H1 (cell line): ENCODE measurements at regions not wholly inside any gene's neighbourhood (a gene's known extent, or its start where the extent isn't known, plus 50 kb on each side); places are given as distances from the start of the nearest gene placed in this dataset.

ENCODE experiments used
- CTCF ChIA-PET: fragments of 300-600 bp; sonication (Branson Sonifier 250); formaldehyde crosslinking; loops from one replicate; lab custom pipeline; 2021; ENCODE audit not compliant: partially characterized antibody; lab: Charles Lee
- POLR2A ChIA-PET: fragments of 300-600 bp; sonication (Branson Sonifier 250); formaldehyde crosslinking; loops from one replicate; lab custom pipeline; 2021; ENCODE audit warnings: inconsistent platforms; ENCODE audit not compliant: partially characterized antibody; lab: Charles Lee
- DNase-seq, 2 experiments: peaks; one replicate each; pipeline versions ENCODE4 v3.0.0 to v3.0.0-alpha.2; 2010 to 2022; ENCODE audit warnings: low spot score in 2 of 2, low read depth in 1 of 2, mixed read lengths in 1 of 2
- FAIRE-seq: peaks from 2 replicates; lab custom pipeline; 2011; peaks lifted over from hg19 to GRCh38; lab: Jason Lieb, UNC
- H2AFZ ChIP-seq: 2 replicates; pipeline ENCODE4 v1.8.1; 2012; ENCODE audit warnings: low read length, inconsistent platforms
- H2AK5ac ChIP-seq: 2 replicates; pipeline ENCODE4 v1.6.1; 2013; ENCODE audit warnings: low read depth, low read length
- H2BK120ac ChIP-seq: replicated peaks from 2 replicates; pipeline ENCODE3; 2013; ENCODE audit warnings: low read depth, low read length, inconsistent platforms
- H2BK12ac ChIP-seq: 2 replicates; pipeline ENCODE4 v1.6.1; 2013; ENCODE audit warnings: low read depth, low read length
- H2BK15ac ChIP-seq: 2 replicates; pipeline ENCODE4 v1.6.1; 2013; ENCODE audit warnings: low read length
- H2BK20ac ChIP-seq: 2 replicates; pipeline ENCODE4 v1.6.1; 2013; ENCODE audit warnings: low read length
- H2BK5ac ChIP-seq: 2 replicates; pipeline ENCODE4 v1.6.1; 2013; ENCODE audit warnings: low read depth, low read length
- H3K14ac ChIP-seq: 2 replicates; pipeline ENCODE4 v1.6.1; 2013; ENCODE audit warnings: inconsistent platforms; ENCODE audit not compliant: insufficient read length
- H3K18ac ChIP-seq: 2 replicates; pipeline ENCODE4 v1.6.1; 2013; ENCODE audit warnings: low read length; ENCODE audit errors: extremely low read depth
- H3K23ac ChIP-seq: 2 replicates; pipeline ENCODE4 v1.6.1; 2013; ENCODE audit warnings: inconsistent platforms; ENCODE audit not compliant: insufficient read length
- H3K23me2 ChIP-seq: 2 replicates; pipeline ENCODE4 v1.6.1; 2013; ENCODE audit warnings: low read depth, low read length
- H3K27ac ChIP-seq: 2 replicates; pipeline ENCODE4 v1.6.1; 2011; ENCODE audit warnings: low read depth, low read length, inconsistent platforms
- H3K27me3 ChIP-seq, 4 experiments: replicated peaks in 1 of 4; 1 replicate in 1 of 4; 2 replicates in 3 of 4; pipeline versions ENCODE4 v1.6.1 to v1.8.1; 2011 to 2013; ENCODE audit warnings: low read length in 3 of 4, mild to moderate bottlenecking in 3 of 4, inconsistent platforms in 2 of 4, mixed read lengths in 2 of 4, moderate library complexity in 1 of 4; ENCODE audit not compliant: control insufficient read depth in 3 of 4, insufficient read depth in 3 of 4; ENCODE audit errors: extremely low read depth in 1 of 4
- H3K36me3 ChIP-seq, 4 experiments: 2 replicates each; pipeline versions ENCODE4 v1.6.1 to v1.8.1; 2011 to 2013; ENCODE audit warnings: mild to moderate bottlenecking in 4 of 4, low read length in 3 of 4, moderate library complexity in 2 of 4, control low read depth in 1 of 4, inconsistent platforms in 1 of 4; ENCODE audit not compliant: insufficient read depth in 4 of 4, control insufficient read depth in 2 of 4
- H3K4ac ChIP-seq: replicated peaks from 2 replicates; pipeline ENCODE3; 2013; ENCODE audit warnings: low read length, low read depth, mixed read lengths, inconsistent platforms; ENCODE audit not compliant: insufficient read length
- H3K4me1 ChIP-seq, 4 experiments: replicated peaks in 1 of 4; 1 replicate in 1 of 4; 2 replicates in 3 of 4; pipeline versions ENCODE4 v1.6.1 to v1.8.1; 2011 to 2013; ENCODE audit warnings: low read length in 3 of 4, inconsistent platforms in 2 of 4, mixed read lengths in 1 of 4; ENCODE audit not compliant: insufficient read depth in 4 of 4, control insufficient read depth in 3 of 4
- H3K4me2 ChIP-seq, 2 experiments: 2 replicates each; pipeline versions ENCODE4 v1.6.1 to v1.8.1; 2011 to 2013; ENCODE audit warnings: low read depth in 2 of 2, low read length in 2 of 2, control low read depth in 1 of 2, inconsistent platforms in 1 of 2, mild to moderate bottlenecking in 1 of 2; ENCODE audit not compliant: insufficient read depth in 1 of 2
- H3K4me3 ChIP-seq, 4 experiments: fragments of 200-600, 300-600 bp in 1 of 4; sonication (generic), shearing (Covaris generic), sonication (Bioruptor Twin) in 1 of 4; 2 replicates each; pipeline versions ENCODE4 v1.5.1 to v1.8.1; 2011 to 2016; ENCODE audit warnings: low read length in 4 of 4, low read depth in 3 of 4, control low read depth in 2 of 4, inconsistent platforms in 2 of 4, mild to moderate bottlenecking in 2 of 4, mixed read lengths in 1 of 4, moderate library complexity in 1 of 4; ENCODE audit not compliant: insufficient read depth in 2 of 4; ENCODE audit errors: extremely low read depth in 1 of 4
- H3K56ac ChIP-seq: replicated peaks from 2 replicates; pipeline ENCODE3; 2013; ENCODE audit warnings: low read depth, mild to moderate bottlenecking, mixed read lengths, low read length, inconsistent platforms; ENCODE audit not compliant: insufficient read length
- H3K79me1 ChIP-seq: 2 replicates; pipeline ENCODE4 v1.6.1; 2013; ENCODE audit warnings: low read depth, low read length, control low read depth
- H3K79me2 ChIP-seq, 2 experiments: 2 replicates each; pipeline versions ENCODE4 v1.6.1 to v1.8.1; 2012 to 2013; ENCODE audit warnings: low read length in 2 of 2, mild to moderate bottlenecking in 2 of 2, inconsistent platforms in 1 of 2; ENCODE audit not compliant: insufficient read depth in 2 of 2, control insufficient read depth in 1 of 2
- H3K9ac ChIP-seq, 4 experiments: replicated peaks in 1 of 4; 1 replicate in 1 of 4; 2 replicates in 3 of 4; pipeline versions ENCODE4 v1.6.1 to v1.8.1; 2011 to 2013; ENCODE audit warnings: low read depth in 3 of 4, low read length in 3 of 4, control low read depth in 2 of 4, mild to moderate bottlenecking in 2 of 4, moderate library complexity in 2 of 4, inconsistent platforms in 1 of 4; ENCODE audit errors: extremely low read depth in 1 of 4
- H3K9me3 ChIP-seq, 2 experiments: 2 replicates each; pipeline versions ENCODE4 v1.6.1 to v1.8.1; 2012 to 2013; ENCODE audit warnings: mild to moderate bottlenecking in 2 of 2, moderate library complexity in 2 of 2, control low read depth in 1 of 2, inconsistent platforms in 1 of 2, low read depth in 1 of 2, low read length in 1 of 2, mixed read lengths in 1 of 2; ENCODE audit not compliant: insufficient read depth in 2 of 2
- H4K20me1 ChIP-seq, 2 experiments: replicated peaks in 1 of 2; 2 replicates each; pipeline versions ENCODE3 to v1.8.1; 2011 to 2013; ENCODE audit warnings: inconsistent platforms in 2 of 2, low read length in 2 of 2, mild to moderate bottlenecking in 1 of 2; ENCODE audit not compliant: insufficient read depth in 2 of 2, control insufficient read depth in 1 of 2
- H4K5ac ChIP-seq: 2 replicates; pipeline ENCODE4 v1.6.1; 2013; ENCODE audit warnings: low read length, low read depth, mixed read lengths, inconsistent platforms; ENCODE audit not compliant: insufficient read length
- H4K8ac ChIP-seq: 2 replicates; pipeline ENCODE4 v1.8.0; 2013; ENCODE audit warnings: mild to moderate bottlenecking, moderate library complexity, low read length, inconsistent platforms; ENCODE audit not compliant: insufficient read depth; ENCODE audit errors: extremely low read depth
- H4K91ac ChIP-seq: replicated peaks from 2 replicates; pipeline ENCODE3; 2013; ENCODE audit warnings: low read length, mixed read lengths, inconsistent platforms; ENCODE audit not compliant: insufficient read length
- BRCA1 ChIP-seq: IDR thresholded peaks from 2 replicates; pipeline ENCODE4 v1.6.1; 2012; ENCODE audit warnings: low read depth, low read length, improper control_type of control experiment
- CHD2 ChIP-seq: IDR thresholded peaks from 2 replicates; pipeline ENCODE4 v1.6.1; 2012; ENCODE audit warnings: low read length, improper control_type of control experiment
- CTCF ChIP-seq, 3 experiments: IDR thresholded peaks; 1 replicate in 2 of 3; 2 replicates in 1 of 3; pipeline versions ENCODE4 v1.5.1 to v1.6.1; 2011; ENCODE audit warnings: low read length in 3 of 3, mild to moderate bottlenecking in 3 of 3, inconsistent platforms in 2 of 3, low read depth in 1 of 3, moderate library complexity in 1 of 3; ENCODE audit not compliant: insufficient read depth in 1 of 3; ENCODE audit errors: control extremely low read depth in 1 of 3
- E2F6 ChIP-seq: IDR thresholded peaks from 2 replicates; pipeline ENCODE4 v1.6.1; 2012; ENCODE audit warnings: inconsistent platforms
- KDM5A ChIP-seq: fragments of 200-600 bp; IDR thresholded peaks from 2 replicates; pipeline ENCODE4 v1.7.1; 2012; ENCODE audit warnings: mild to moderate bottlenecking, low read length, inconsistent platforms, mixed read lengths
- MAFK ChIP-seq: IDR thresholded peaks from 2 replicates; pipeline ENCODE4 v1.6.1; 2012; ENCODE audit warnings: low read depth, mild to moderate bottlenecking, improper control_type of control experiment, low read length
- RNF2 ChIP-seq: fragments of 200-900, 300-1000 bp; sonication (generic); IDR thresholded peaks from 2 replicates; pipeline ENCODE4 v1.7.1; 2016; ENCODE audit warnings: borderline replicate concordance, low read depth, mild to moderate bottlenecking, antibody characterized with exemption, low read length; ENCODE audit not compliant: poor library complexity, severe bottlenecking; ENCODE audit errors: missing control alignments
- TEAD4 ChIP-seq: IDR thresholded peaks from 2 replicates; pipeline ENCODE4 v1.6.1; 2012; ENCODE audit warnings: low read depth, low read length, inconsistent platforms, mixed read lengths
- WGBS, 2 experiments: shearing (Covaris generic) in 1 of 2; methylation state at CpG; one replicate each; pipeline versions ENCODE4 v1.1.6 to v1.1.7; 2013 to 2015; ENCODE audit warnings: low lambda C conversion rate in 2 of 2, mixed read lengths in 2 of 2, inconsistent platforms in 1 of 2, low coverage in 1 of 2, missing lambda C conversion rate in 1 of 2; ENCODE audit not compliant: insufficient replicate concordance in 2 of 2, insufficient coverage in 1 of 2, insufficient read length in 1 of 2; ENCODE audit errors: extremely low coverage in 1 of 2, missing lambda C conversion rate in 1 of 2; 5-methylcytosine and 5-hydroxymethylcytosine counted together

GRCh38 chr6:167495506-167496401 lies 170.9 kb downstream of the TTLL2 start:
- ChIA-PET POLR2A (no interaction called here), CTCF (interaction anchor here (0.7 to 3.2 kb wide), 4 partner anchors 8 to 172 kb away, joined by 3 to 13 read pairs (median 4); no protein-coding TSS in a partner anchor)
- no peak overlapping the region for H2AK5ac ChIP-seq
- no peak overlapping the region for H2BK12ac ChIP-seq
- no peak overlapping the region for H3K23ac ChIP-seq
- 0 out of 2 replicates have a peak overlapping the region, but pooled peaks have one; percentile 13 for H2BK20ac ChIP-seq
- H3K36me3 ChIP-seq = no peaks in the 10 kb centered on the region; a peak in 1 of 8 replicates
- no peak overlapping the region for H3K9ac ChIP-seq
- no peak overlapping the region for H4K91ac ChIP-seq
- WGBS, 2 experiments = 75% methylated on average over 19 of the region's 19 CpGs; no CpG with 5 or more reads in 1 of the 2 experiments
- H2BK5ac ChIP-seq = no peak overlapping the region
- H3K4me2 ChIP-seq = no peak overlapping the region
- H3K18ac ChIP-seq = peak overlapping the region; percentile 9; the same call in 1 of the 2 replicates
- FAIRE-seq = no peak
- H3K23me2 ChIP-seq = peaks cover 6% of the 10 kb centered on the region
- H3K9me3 ChIP-seq = no peaks in the 10 kb centered on the region
- no peak overlapping the region for H2AFZ ChIP-seq
- no peak overlapping the region for H4K5ac ChIP-seq
- peak overlapping the region; percentile 82 for H3K56ac ChIP-seq
- no peaks in the 10 kb centered on the region for H4K20me1 ChIP-seq
- no peak for DNase-seq
- no peak overlapping the region for H3K14ac ChIP-seq
- H2BK120ac ChIP-seq = no peak overlapping the region
- H3K4me3 ChIP-seq = no peak overlapping the region
- no peak overlapping the region for H3K27ac ChIP-seq
- H2BK15ac ChIP-seq = peak overlapping the region; percentile 40; the same call in 1 of the 2 replicates
- H3K79me1 ChIP-seq = no peaks in the 10 kb centered on the region
- no peaks in the 10 kb centered on the region for H3K27me3 ChIP-seq
- no peak overlapping the region for H3K4ac ChIP-seq
- no peaks in the 10 kb centered on the region for H3K79me2 ChIP-seq
- no peak overlapping the region for H4K8ac ChIP-seq
- H3K4me1 ChIP-seq = peaks cover 0 to 11% (median 4%) of the 10 kb centered on the region in 4 experiments; a peak in 5 of 7 replicates
- no peak for TF ChIP-seq BRCA1
- no peak for TF ChIP-seq TEAD4
- no peak for TF ChIP-seq RNF2
- TF ChIP-seq E2F6 = no peak
- TF ChIP-seq MAFK = no peak
- no peak for TF ChIP-seq CTCF (IDR thresholded peaks at IDR 0.05; ENCODE audit: control extremely low read depth in 1 of 3, insufficient read depth in 1 of 3, low read depth in 1 of 3, low read length in 3 of 3)
- no peak for TF ChIP-seq CHD2
- no peak for TF ChIP-seq KDM5A
